ENCODE measurements at regions not wholly inside any gene's neighbourhood (a gene's known extent, or its start where the extent isn't known, plus 50 kb on each side); places are given as distances from the start of the nearest gene placed in this dataset.

GRCh38 chr4:30386266-30386895 is 333.8 kb upstream of the PCDH7 start:
- Histone ChIP-seq H3K4me2 (ENCODE audit: insufficient read depth in 1 of 2, low read depth in 2 of 2, low read length in 2 of 2) (no peak overlapping the region), H2BK15ac (ENCODE audit: low read length) (no peak overlapping the region), H3K27ac (ENCODE audit: low read depth, low read length) (no peak overlapping the region), H3K9me3 (ENCODE audit: insufficient read depth in 2 of 2, low read depth in 1 of 2, low read length in 1 of 2) (no peaks in the 10 kb centered on the region), H3K4me1 (replicated peaks in 1 of 4; ENCODE audit: control insufficient read depth in 3 of 4, insufficient read depth in 4 of 4, low read length in 3 of 4) (peaks cover 0 to 4% (median 0%) of the 10 kb centered on the region in 4 experiments; a peak in 2 of 7 replicates), H2AFZ (ENCODE audit: low read length) (no peak overlapping the region), H2BK5ac (ENCODE audit: low read depth, low read length) (no peak overlapping the region), H3K18ac (ENCODE audit: extremely low read depth, low read length) (no peak overlapping the region), H3K27me3 (replicated peaks in 1 of 4; ENCODE audit: control insufficient read depth in 3 of 4, extremely low read depth in 1 of 4, insufficient read depth in 3 of 4, low read length in 3 of 4) (no peaks in the 10 kb centered on the region), H2BK20ac (ENCODE audit: low read length) (no peak overlapping the region), H2BK120ac (replicated peaks; ENCODE audit: low read depth, low read length) (no peak overlapping the region), H2AK5ac (ENCODE audit: low read depth, low read length) (no peak overlapping the region), H2BK12ac (ENCODE audit: low read depth, low read length) (no peak overlapping the region), H3K14ac (ENCODE audit: insufficient read length) (no peak overlapping the region), H4K20me1 (replicated peaks in 1 of 2; ENCODE audit: control insufficient read depth in 1 of 2, insufficient read depth in 2 of 2, low read length in 2 of 2) (no peaks in the 10 kb centered on the region), H3K79me1 (ENCODE audit: low read depth, low read length) (no peaks in the 10 kb centered on the region), H3K23ac (ENCODE audit: insufficient read length) (no peak overlapping the region), H3K56ac (replicated peaks; ENCODE audit: insufficient read length, low read depth, low read length) (no peak overlapping the region), H4K8ac (ENCODE audit: extremely low read depth, insufficient read depth, low read length) (no peak overlapping the region), H3K4ac (replicated peaks; ENCODE audit: insufficient read length, low read depth, low read length) (no peak overlapping the region), H3K79me2 (ENCODE audit: control insufficient read depth in 1 of 2, insufficient read depth in 2 of 2, low read length in 2 of 2) (no peaks in the 10 kb centered on the region), H4K5ac (ENCODE audit: insufficient read length, low read depth, low read length) (no peak overlapping the region), H3K23me2 (ENCODE audit: low read depth, low read length) (no peaks in the 10 kb centered on the region), H3K9ac (replicated peaks in 1 of 4; ENCODE audit: extremely low read depth in 1 of 4, low read depth in 3 of 4, low read length in 3 of 4) (no peak overlapping the region), H3K36me3 (ENCODE audit: control insufficient read depth in 2 of 4, insufficient read depth in 4 of 4, low read length in 3 of 4) (no peaks in the 10 kb centered on the region), H3K4me3 (ENCODE audit: extremely low read depth in 1 of 4, insufficient read depth in 2 of 4, low read depth in 3 of 4, low read length in 4 of 4) (no peak overlapping the region), H4K91ac (replicated peaks; ENCODE audit: insufficient read length, low read length) (no peak overlapping the region)
- DNase-seq (ENCODE audit: low read depth in 1 of 2, low spot score in 2 of 2) (no peak), FAIRE-seq (no peak)
- ChIA-PET CTCF (ENCODE audit: partially characterized antibody) (no interaction called here), POLR2A (ENCODE audit: partially characterized antibody) (no interaction called here)
- 92% methylated on average over 4 of the region's 4 CpGs; no CpG with 5 or more reads in 1 of the 2 experiments for WGBS, 2 experiments (ENCODE audit: extremely low coverage in 1 of 2, insufficient coverage in 1 of 2, insufficient read length in 1 of 2, insufficient replicate concordance in 2 of 2, low coverage in 1 of 2, low lambda C conversion rate in 2 of 2, missing lambda C conversion rate in 1 of 2)
- no peak for TF ChIP-seq KDM5A (IDR thresholded peaks at IDR 0.05; ENCODE audit: low read length)
- no peak for TF ChIP-seq TCF12 (IDR thresholded peaks at IDR 0.05; ENCODE audit: low read depth, low read length)
- no peak for TF ChIP-seq CTBP2 (IDR thresholded peaks at IDR 0.05; ENCODE audit: borderline replicate concordance, insufficient read depth, insufficient read length, low read length)
- no peak for TF ChIP-seq CEBPB (IDR thresholded peaks at IDR 0.05; ENCODE audit: low read depth, low read length)
- TF ChIP-seq SIRT6 (IDR thresholded peaks at IDR 0.05; ENCODE audit: low read length) = no peak
- no peak for TF ChIP-seq KDM1A (IDR thresholded peaks at IDR 0.05; ENCODE audit: borderline replicate concordance, low read length)
- no peak for TF ChIP-seq RFX5 (IDR thresholded peaks at IDR 0.05; ENCODE audit: borderline replicate concordance, low read depth, low read length)
- no peak for TF ChIP-seq CBX8 (IDR thresholded peaks at IDR 0.05; ENCODE audit: borderline replicate concordance, low read depth, low read length)
- TF ChIP-seq SP4 (IDR thresholded peaks at IDR 0.05; ENCODE audit: low read length) = no peak
- TF ChIP-seq PHF8 (conservative IDR thresholded peaks at IDR 0.05; ENCODE audit: low read depth, low read length) = no peak
- TF ChIP-seq HDAC2 (IDR thresholded peaks at IDR 0.05; ENCODE audit: borderline replicate concordance in 1 of 2, low read depth in 2 of 2, low read length in 2 of 2) = no peak
- TF ChIP-seq NRF1 (IDR thresholded peaks at IDR 0.05; ENCODE audit: low read depth, low read length) = no peak
- TF ChIP-seq RNF2 (IDR thresholded peaks at IDR 0.05; ENCODE audit: borderline replicate concordance, low read depth, low read length, missing control alignments, poor library complexity, severe bottlenecking) = no peak
